HG03095 (cell line): ENCODE measurements at regions not wholly inside any gene's neighbourhood (a gene's known extent, or its start where the extent isn't known, plus 50 kb on each side); places are given as distances from the start of the nearest gene placed in this dataset.
"Not testable (repeated sequence)": the region's sequence is repeated elsewhere in the genome, so short reads cannot be mapped to it uniquely, and the experiment has no call there.

Experiments
- ATAC-seq: cut with Tn5 transposase; IDR thresholded peaks from one replicate; pipeline ENCODE4 v1.9.1; 2021; ENCODE audit warnings: moderate library complexity; ENCODE audit not compliant: unreplicated experiment

DNA sequence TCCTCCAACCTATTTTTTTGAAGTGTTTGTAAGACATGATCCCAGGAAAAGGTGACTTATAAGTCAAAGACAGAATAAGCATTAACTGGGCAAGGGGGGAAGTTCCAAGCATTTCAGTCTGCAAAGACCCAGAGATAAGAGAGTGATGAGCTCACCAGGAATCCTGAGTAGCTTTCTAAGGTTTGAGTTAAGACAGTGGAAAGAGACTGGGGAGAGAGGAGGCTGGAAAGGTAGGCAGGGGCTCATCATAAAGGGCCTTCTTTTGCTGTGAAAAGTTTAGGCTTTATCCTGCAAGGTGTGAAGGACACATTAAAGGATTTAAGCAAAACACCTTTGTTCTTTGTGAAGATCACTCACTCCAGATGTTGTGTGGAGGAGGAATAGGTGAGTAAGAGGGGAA, 438.8 kb downstream of the CHL1 start:
- ATAC-seq = no peak

DNA sequence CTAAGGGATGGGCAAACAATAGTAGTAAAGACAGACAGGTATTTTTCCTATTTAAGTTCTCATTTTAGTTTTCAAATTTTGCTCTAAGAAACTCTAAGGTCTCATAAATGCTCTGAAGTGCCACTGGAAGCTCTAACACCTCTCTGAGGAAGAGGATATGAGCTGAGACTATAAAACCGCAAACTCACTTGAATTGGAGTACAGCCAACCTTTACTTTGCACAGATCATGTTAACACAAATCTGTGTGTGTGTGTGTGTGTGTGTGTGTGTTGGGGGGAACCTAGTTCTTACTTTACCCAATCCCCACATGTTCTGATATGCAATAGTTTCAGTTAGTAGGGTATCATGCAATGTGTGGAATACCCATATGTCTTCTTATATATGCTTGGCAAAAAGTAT, 446.8 kb downstream of the CHL1 start:
- no peak for ATAC-seq

DNA sequence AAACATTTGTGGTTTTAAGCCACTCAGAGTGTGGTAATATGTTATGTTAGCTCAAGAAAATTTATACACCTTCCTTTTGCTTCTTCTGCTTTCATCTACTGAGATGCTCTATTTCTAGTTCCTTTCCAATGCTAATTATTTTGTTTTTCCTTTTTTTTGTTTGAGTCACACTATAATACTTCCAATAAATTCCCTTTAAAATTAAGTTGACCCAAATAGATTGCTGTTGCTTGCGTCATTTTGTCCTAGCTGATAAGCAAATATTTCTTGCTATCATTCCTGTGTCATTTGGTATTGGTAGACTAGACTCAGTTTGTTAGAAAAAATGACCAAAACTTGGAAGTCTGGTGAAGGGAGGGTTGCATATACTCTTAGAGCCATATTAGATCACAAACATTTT, 437.0 kb upstream of the CNTN6 start:
- no peak for ATAC-seq

DNA sequence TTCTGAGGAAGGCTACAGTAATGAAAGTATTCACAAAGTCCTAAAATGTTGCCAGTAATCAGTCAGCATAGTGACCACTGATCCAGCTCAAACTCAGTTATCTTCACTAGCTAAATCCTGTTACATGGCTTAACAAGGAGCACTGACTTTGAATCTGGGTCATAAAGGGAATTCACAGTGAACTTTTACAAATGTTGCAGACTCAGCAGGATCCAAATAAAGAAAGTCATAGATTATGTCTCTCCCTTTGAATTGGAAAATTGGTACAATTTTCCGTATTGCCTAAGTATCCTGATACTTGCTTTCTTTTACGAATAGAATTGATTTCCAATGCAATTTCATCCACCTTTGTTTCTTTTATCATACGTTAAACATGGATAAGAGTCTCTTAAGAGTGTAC, 431.5 kb upstream of the CNTN6 start:
- ATAC-seq = no peak

DNA sequence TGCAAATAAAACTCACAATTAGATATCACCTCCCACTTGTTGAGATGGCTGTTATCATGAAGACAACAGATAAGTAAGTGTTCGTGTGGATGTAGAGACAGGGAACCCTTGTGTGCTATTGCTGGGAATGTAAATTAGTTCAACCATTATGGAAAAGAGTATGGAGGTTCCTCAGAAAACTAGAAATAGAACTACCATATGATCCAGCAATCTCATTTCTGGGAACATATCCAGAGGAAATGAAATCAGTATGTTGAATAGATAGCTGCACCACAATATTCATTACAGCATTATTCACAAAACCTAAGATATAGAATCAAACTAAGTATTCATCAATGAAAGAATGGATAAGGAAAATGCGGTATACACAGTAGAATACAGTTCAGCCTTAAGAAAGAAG, 418.7 kb upstream of the CNTN6 start:
- no peak for ATAC-seq

DNA sequence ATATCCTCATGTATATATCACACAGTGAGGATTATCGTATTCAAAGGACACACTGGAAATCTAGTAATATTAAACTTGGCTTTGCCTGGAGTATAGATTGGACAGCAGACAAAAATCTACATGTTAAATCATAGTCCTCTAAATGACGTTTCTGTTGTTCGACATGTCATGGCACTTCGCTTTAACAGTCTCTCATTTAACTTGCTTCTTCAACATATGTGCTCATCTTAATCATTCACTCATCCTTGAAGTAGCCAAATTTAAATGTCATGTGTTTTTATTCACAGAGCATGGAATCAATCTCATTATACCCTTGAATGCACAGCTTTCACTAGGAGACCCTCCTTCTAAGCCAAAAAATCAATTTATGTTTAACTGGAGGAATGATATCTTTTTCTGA, 417.0 kb upstream of the CNTN6 start:
- no peak for ATAC-seq

DNA sequence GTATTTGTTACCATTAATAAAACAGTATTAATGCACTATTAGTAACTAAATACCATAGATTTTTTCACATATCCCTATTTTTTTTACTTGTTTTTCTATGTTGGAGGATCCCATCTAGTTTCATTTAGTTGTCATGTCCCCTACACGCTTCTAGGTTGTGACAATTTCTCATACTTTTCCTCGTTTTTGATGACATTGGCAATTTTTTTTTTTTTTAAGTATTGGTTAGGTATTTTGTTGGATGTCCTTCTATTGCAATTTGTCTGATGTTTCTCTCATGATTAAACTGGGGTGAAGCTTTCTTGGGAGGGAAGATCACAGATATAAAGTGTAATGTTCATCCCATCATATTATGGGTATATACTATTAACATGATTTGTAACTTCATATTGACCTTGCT, 409.1 kb upstream of the CNTN6 start:
- ATAC-seq = no peak

DNA sequence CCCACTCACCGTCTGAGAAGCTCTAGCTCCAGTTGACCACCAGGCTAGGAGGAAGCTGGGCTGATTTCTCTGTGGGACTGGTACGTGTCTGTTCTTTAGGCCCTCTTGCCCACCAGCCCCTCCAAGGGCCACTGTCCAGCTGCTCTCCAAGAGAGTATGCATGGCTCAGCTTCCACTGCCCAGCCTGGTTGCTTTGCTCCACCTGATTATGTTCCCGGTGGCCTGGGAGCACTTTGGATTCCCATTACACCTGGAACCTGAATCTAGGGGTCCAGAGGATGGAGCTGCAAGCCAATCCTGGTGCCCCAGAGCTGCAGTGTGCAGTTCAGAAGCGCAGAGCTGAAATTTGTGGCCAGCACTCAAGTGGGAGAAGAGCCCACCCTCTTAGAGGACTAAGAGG, 402.1 kb upstream of the CNTN6 start:
- no peak for ATAC-seq

DNA sequence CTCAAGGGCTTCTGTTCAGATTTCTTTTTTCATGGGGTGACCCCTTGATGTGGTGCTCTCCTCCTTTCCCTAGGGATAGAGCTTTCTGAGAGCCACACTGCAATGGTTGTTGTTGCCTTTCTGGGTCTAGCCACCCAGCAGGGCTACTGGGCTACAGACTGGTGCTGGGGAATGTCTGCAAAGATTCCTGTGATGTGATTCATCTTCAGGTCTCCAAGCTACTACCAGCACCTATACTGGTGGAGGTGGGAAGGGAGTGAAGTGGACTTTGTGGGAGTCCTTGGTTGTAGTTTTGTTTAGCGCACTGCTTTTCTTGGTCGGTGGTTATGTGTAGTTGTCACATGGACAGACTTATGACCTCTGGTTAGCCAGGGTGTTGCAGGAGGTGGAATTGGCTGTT, 392.3 kb upstream of the CNTN6 start:
- ATAC-seq = no peak

DNA sequence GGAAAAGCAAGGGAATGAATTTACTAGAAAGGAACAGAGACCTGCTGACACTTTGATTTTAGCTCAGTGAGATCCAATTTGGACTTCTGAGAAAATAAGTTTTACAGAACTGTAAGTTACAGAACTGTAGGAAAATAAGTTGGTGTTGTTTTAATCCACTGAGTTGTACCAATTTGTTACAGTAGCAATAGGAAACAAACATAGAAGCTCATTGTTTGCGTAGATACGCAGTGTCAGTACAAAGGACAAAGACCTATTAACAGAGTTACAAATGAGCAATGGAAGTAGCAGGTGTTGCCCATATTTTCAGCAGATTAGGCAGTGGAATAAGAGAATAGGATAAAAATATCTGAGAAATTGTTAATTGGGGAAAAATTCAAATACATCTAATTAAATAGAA, 385.8 kb upstream of the CNTN6 start:
- ATAC-seq = no peak

DNA sequence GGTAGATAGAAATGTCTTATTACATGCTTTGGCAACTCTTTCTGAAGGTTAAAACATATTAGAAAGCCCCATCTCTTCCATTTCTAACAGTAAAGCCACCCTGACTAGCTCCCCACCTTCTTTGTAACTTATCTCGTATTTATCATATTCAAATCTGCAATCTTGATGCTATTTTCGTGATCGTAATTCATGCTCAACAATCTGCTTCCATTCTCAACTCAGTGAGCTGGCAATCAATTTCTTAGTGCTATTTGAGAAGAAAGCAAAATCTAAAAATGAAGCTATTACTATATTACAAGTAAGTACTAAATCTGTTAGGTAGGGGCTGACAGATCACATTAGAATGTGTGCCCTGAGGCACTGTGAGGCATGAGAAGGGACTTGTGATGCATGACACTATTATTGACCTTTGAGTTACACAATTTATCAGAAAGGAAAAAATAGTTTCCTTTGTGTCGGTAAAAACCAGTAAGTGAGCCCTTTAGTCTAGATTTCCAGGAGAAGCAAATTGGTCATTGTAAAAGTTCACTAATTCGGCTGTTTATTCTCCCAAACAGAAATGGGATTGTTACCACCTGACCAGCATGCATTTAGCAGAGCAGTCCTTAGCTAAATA, 379.7 kb upstream of the CNTN6 start:
- no peak for ATAC-seq

DNA sequence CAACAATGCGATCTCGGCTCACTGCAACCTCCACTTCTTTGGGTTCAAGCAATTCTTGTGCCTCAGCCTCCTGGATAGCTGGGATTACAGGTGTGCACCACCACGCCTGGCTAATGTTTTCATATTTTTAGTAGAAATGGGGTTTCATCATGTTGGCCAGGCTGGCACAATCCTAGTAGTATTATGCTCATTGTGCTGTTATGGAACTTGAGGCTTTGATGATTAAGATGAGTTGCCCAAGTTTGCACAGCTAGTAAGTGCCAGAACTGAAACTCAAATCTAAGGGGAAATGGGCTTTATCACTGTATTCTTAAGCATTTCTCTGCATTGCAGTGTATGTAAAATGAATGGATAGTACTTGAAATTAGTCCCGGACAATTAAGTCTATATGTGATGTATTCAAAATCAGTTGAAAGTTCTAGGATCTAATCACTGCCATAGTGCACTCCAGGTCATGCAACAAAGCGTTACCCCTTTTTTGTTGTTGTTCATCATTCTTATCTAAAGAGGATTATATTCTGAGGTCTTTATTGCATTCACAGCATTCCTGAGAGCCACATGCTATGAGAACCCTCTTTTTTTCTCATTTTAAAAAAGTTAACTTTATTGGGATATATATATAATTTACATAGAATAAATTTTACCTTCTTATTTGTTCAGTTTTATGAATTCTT, 378.7 kb upstream of the CNTN6 start:
- no peak for ATAC-seq

DNA sequence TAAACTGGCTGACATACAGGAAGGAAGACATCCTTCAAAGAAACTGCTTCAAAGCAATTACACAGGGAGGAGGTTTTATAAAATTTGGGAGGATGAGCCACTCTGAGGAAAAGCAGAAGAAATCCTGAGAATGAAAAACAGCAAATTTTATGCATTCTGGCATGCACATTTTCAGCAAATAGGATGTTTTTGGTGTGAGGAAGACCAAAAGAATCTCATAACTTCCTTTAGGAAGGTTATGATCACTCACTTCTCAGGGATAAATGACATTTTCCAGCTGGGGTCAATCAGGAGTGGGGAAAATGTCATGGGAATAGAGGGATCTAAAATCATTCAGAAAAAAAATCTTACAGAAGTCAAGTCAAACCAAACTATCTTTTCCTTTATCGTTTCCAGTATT, 371.7 kb upstream of the CNTN6 start:
- no peak for ATAC-seq

DNA sequence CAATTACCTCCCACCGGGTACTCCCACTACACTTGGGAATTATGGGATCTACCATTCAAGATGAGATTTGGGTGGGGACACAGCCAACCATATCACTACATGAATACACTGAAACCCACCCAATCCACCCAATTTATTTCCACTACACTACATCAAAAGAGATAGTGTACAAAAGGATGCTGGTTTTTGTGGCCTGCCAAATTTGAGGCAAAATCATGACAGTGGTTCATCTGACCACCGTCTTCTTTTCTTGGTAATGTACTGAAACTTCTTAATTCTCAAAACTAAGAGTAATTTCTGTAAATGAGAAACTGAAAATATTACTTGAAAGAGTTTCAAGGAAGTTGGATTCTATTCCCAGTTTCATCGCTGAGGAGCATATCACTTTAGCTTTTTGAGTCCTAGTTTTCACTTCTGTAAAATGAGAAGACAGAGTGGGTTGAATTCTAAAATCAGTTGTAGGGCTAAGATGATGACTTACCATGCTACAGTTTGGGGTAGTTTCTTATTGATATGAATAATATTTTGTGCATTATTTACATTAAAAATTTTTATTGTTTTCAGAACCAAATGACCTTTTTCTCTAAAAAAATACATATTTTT, 360.4 kb upstream of the CNTN6 start:
- ATAC-seq = no peak

DNA sequence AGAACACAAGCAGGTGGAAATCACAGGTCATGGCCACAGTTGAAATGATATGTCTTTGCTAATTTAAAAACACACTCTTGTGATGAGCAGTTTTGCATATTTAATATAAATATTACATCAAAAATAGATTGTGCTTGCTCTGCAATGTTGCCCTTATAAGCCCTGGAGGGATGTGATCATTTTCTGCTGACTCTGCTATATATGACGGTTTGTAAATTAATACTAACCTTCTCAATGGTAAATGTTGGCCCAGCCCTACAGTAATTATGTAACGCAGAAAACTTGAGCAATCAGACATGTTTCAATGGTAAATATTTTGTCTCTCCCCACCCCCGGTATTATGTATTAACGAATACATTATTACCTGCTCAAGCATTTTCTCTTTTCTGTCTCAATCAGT, 359.5 kb upstream of the CNTN6 start:
- no peak for ATAC-seq

DNA sequence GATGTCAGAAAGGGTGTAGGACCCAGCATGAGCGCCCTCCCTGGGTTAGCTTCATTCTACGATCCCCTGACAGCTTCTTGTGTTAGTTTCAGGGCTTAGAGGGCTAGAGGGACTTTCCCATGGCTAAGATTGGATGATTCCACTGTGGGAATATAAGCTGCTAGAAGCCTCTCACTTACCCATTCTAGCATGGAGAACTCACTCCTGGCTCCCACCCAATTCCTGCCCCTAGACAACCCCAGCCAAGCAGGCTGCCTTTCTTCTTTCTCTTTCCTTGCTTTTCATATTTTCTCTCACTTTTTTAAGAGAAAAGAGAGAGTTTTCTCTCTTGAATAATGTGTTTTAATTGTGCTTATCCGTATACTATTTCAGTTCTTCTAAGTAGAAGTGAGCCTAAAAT, 335.1 kb upstream of the CNTN6 start:
- no peak for ATAC-seq

DNA sequence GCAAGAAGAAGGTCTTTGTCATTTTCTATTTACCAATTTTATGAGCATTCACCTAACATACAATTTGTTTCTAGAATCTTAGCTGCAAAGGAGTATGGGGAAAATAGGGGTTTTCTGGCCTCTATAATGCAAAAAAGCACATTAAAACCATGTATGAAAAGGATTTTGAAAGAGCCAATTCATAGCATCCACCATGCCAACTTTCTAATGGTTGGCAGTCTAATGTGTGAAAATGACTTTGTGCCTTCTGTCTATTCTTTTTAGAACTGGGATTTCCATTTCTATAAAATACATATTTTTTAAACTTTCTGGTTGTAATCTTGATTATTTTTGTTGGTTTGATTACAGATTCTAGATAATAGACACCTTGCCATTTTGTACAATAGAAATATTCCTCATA, 333.7 kb upstream of the CNTN6 start:
- no peak for ATAC-seq

DNA sequence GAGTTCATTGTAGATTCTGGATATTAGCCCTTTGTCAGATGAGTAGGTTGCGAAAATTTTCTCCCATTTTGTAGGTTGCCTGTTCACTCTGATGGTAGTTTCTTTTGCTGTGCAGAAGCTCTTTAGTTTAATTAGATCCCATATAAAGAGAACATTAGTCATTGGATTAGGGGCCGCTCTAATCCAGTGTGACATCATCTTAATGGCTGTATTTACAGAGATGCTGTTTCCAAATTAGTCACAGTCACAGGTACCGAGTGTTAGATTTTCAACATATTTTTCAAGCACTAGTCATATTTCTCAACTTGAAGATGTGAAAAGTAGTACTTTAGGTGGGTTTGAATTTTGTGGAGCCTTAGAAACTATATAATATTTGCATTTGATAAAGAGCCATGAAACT, 319.4 kb upstream of the CNTN6 start:
- not testable (repeated sequence) for ATAC-seq

DNA sequence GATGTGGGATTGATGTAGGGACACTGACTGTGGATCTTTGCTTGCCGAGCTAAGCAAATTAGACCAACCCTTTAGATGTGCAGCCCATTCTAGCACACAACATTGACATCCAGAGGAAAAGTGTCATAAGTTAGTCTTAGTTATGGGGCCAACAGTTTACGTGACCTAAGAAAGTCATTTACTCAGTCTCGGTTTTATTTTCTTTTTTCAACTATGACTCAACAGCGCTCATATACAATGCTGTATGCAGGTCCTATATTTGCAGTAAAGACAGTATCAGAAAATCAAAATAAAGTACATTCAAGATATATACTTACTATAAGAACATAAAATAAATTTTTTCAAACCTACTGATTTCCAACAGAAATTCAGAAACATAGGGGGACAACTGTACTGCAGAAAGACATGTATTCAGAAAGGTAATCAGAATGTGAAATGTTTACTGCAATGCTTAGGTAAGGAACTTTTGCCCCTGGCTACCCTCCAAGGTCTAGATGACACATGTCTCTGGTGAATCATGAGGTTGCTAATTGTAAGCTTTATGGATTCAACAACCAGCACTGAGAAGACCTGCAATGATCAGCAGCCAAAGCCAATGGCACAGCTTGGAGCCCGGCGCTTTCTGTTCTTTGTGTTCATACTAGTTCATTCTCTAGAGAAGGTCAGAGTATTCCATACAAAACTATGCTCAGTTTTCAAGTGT, 317.5 kb upstream of the CNTN6 start:
- no peak for ATAC-seq

DNA sequence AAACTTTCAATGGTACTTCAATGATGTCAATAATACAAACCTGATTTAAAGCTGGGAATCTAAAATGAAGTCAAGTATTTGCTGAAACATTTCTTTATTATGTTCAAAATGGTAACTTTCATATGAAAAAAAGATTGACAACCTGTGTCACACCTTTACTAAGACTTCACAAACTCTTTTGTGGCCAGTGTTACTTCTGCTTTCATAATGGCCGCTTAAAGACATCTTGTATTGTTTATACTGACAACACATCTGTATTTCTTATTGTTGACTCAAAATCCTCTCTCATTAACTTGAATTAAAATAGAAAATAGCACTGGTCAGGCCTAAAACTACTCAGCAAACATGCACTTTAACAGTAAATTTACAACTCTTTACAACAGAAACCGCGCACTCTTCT, 312.3 kb upstream of the CNTN6 start:
- ATAC-seq = no peak

DNA sequence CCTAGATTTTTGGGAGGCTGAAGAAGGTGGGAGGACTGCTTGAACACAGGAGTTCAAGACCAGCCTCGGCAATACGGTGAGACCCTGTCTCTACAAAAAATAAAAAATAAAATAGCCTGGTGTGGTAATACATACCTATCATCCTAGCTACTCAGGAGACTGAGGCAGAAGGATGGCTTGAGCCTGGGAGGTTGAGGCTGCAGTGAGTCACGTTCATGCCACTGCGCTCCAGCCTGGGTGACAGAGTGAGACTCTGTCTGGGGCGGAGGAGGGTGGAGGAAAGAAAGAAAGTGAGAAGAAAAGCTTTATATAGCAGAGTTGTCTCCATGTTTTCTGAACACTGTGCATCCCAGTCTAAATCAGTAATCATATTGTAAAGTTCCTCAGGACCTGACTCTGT, 301.4 kb upstream of the CNTN6 start:
- ATAC-seq = no peak

DNA sequence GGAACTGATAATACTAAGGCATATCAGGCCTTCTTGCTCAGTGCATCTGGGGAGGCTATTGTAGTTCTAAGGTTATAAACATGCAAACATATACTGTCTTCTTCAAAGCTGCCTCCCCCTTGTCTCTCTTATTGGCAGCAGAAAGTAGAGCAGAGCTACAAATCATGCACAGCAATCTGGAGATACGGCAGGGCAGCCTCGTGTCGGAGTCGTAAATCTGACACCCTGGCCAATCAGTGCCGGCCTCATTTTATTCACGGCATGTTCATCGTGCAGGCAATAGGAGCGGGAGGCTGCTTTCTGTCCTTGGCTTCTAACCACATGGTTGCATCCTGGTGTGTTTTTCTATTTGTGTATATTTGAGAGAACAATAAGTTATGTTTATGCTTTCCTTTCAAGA, 300.2 kb upstream of the CNTN6 start:
- ATAC-seq = no peak
